PC-3 (cell line): ENCODE measurements at regions not wholly inside any gene's neighbourhood (a gene's known extent, or its start where the extent isn't known, plus 50 kb on each side); places are given as distances from the start of the nearest gene placed in this dataset.

Experiments used
- ATAC-seq: fragments of 200-7000 bp; cut with Tn5 transposase; 2 replicates; pipeline ENCODE4 v1.9.1; 2020; ENCODE audit warnings: mild to moderate bottlenecking, moderate library complexity
- BruUV-seq: library from RNA; stranded (reverse); fragments of 400-500 nt; replicated peaks from 2 replicates; lab custom pipeline; 2021; lab: Mats Ljungman, UMichigan
- CTCF ChIA-PET: fragments of 300-600 bp; sonication (Branson Sonifier 250); formaldehyde crosslinking; loops from one replicate; lab custom pipeline; 2022; ENCODE audit warnings: antibody characterized with exemption; lab: Charles Lee
- POLR2A ChIA-PET: fragments of 300-600 bp; sonication (Branson Sonifier 250); formaldehyde crosslinking; loops from one replicate; lab custom pipeline; 2022; ENCODE audit warnings: antibody characterized with exemption; ENCODE audit not compliant: unreplicated experiment; lab: Charles Lee
- DNase-seq: peaks from one replicate; pipeline ENCODE4 v3.0.0-alpha.2; 2015
- H2AFZ ChIP-seq: fragments of 300-600 bp; sonication (generic); 2 replicates; pipeline ENCODE4 v1.6.0; 2016; ENCODE audit warnings: antibody characterized with exemption, low read length
- H3F3A ChIP-seq: fragments of 300-600 bp; sonication (generic); one replicate; pipeline ENCODE4 v1.6.0; 2017; ENCODE audit warnings: antibody characterized with exemption, low read length, control low read depth, mild to moderate bottlenecking; ENCODE audit not compliant: unreplicated experiment
- H3K27ac ChIP-seq: fragments of 300-600 bp; sonication (generic); 2 replicates; pipeline ENCODE4 v1.5.1; 2016; ENCODE audit warnings: mild to moderate bottlenecking, low read length
- H3K27me3 ChIP-seq: fragments of 300-600 bp; sonication (generic); 2 replicates; pipeline ENCODE4 v1.6.1; 2016; ENCODE audit warnings: low read length, mixed read lengths
- H3K36me3 ChIP-seq: fragments of 300-600 bp; sonication (generic); 2 replicates; pipeline ENCODE4 v1.6.1; 2016; ENCODE audit warnings: low read depth, mixed run types, low read length, mixed read lengths
- H3K4me1 ChIP-seq: fragments of 300-600 bp; sonication (generic); 2 replicates; pipeline ENCODE4 v1.5.1; 2016; ENCODE audit warnings: low read length; ENCODE audit not compliant: insufficient read depth
- H3K4me2 ChIP-seq: fragments of 300-600 bp; sonication (generic); 2 replicates; pipeline ENCODE4 v1.6.0; 2016; ENCODE audit warnings: low read length
- H3K4me3 ChIP-seq: fragments of 300-600 bp; sonication (generic); 2 replicates; pipeline ENCODE4 v1.5.1; 2016; ENCODE audit warnings: mild to moderate bottlenecking, low read length, mixed read lengths
- H3K79me2 ChIP-seq: fragments of 300-600 bp; sonication (generic); 2 replicates; pipeline ENCODE4 v1.6.1; 2017; ENCODE audit warnings: low read length, mixed read lengths
- H3K9ac ChIP-seq: fragments of 300-600 bp; sonication (generic); 2 replicates; pipeline ENCODE4 v1.6.0; 2016; ENCODE audit warnings: mild to moderate bottlenecking, low read length
- H3K9me2 ChIP-seq: fragments of 300-600 bp; sonication (generic); replicated peaks from 2 replicates; pipeline ENCODE4 v1.6.1; 2016; ENCODE audit warnings: mixed run types, low read length, mixed read lengths
- H3K9me3 ChIP-seq: fragments of 300-600 bp; sonication (generic); 2 replicates; pipeline ENCODE4 v1.6.1; 2016; ENCODE audit warnings: low read length, mixed read lengths
- H4K20me1 ChIP-seq: fragments of 300-600 bp; sonication (generic); 2 replicates; pipeline ENCODE4 v1.6.1; 2016; ENCODE audit warnings: low read length, mixed read lengths
- EZH2 ChIP-seq: fragments of 300-600 bp; sonication (generic); IDR thresholded peaks from one replicate; pipeline ENCODE4 v1.6.1; 2017; ENCODE audit warnings: antibody characterized with exemption, mild to moderate bottlenecking, low read length; ENCODE audit not compliant: unreplicated experiment
- EZH2phosphoT487 ChIP-seq: fragments of 300-600 bp; sonication (generic); IDR thresholded peaks from 2 replicates; pipeline ENCODE4 v1.6.1; 2018; ENCODE audit warnings: mild to moderate bottlenecking, antibody characterized with exemption, low read length, borderline replicate concordance
- intact Hi-C: fragments of 100-400 bp; cut with micrococcal nuclease; formaldehyde crosslinking; loops from 2 replicates; pipeline ENCODE4 v1.9.0; 2023
- TF ChIP-seq, protein P1 (sequence below): fragments of 300-600 bp; sonication (generic); conservative IDR thresholded peaks from 2 replicates; pipeline ENCODE4 v1.5.1; 2017; ENCODE audit warnings: antibody characterized with exemption, low read depth, mild to moderate bottlenecking, low read length

DNA sequence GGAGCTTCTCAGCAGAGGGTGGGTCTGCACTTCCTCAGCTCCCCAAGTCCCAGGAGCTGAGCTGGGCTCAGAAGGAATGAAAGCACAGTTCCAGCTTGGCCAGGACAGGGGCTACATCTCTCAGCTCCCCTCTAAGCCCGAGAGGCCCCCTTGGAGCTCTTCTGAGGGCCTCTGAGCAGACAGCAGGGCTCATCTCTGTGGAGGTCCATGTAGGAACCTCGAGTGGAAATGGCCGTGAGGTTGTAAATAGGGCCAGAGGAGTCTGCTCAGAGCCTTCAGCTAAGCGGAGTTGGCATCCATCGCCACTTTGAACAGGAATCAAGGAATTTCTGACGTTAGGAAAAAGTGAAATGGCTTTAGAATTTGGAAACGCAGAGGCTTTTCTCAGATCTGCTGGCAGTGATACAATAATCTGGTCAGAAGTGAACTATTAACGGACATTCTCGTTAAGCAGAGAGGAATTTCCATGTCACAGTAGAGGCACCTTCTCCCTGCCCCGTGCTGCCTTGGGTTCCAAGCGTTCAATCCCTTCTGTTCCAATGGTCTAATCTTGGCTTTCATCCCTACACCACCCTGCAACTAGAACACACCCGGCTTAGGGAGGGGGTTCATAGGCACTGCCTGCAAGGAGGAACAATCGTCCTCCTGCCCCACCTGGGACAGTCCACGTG lies 213.9 kb downstream of the NDUFA10 start:
- H3K79me2 ChIP-seq, result no peaks in the 10 kb centered on the region
- no peak for ATAC-seq
- DNase-seq, result no peak
- no peaks in the 10 kb centered on the region for H3F3A ChIP-seq
- ChIA-PET CTCF (no interaction called here), POLR2A (no interaction called here)
- H3K9ac ChIP-seq, result no peak overlapping the region
- intact Hi-C loops, result no loop called here
- H3K4me1 ChIP-seq, result no peaks in the 10 kb centered on the region; the same call in 1 of the 2 replicates
- H3K27ac ChIP-seq, result no peak overlapping the region
- H3K9me3 ChIP-seq, result no peaks in the 10 kb centered on the region
- TF ChIP-seq EZH2, result no peak
- TF ChIP-seq, protein P1, sequence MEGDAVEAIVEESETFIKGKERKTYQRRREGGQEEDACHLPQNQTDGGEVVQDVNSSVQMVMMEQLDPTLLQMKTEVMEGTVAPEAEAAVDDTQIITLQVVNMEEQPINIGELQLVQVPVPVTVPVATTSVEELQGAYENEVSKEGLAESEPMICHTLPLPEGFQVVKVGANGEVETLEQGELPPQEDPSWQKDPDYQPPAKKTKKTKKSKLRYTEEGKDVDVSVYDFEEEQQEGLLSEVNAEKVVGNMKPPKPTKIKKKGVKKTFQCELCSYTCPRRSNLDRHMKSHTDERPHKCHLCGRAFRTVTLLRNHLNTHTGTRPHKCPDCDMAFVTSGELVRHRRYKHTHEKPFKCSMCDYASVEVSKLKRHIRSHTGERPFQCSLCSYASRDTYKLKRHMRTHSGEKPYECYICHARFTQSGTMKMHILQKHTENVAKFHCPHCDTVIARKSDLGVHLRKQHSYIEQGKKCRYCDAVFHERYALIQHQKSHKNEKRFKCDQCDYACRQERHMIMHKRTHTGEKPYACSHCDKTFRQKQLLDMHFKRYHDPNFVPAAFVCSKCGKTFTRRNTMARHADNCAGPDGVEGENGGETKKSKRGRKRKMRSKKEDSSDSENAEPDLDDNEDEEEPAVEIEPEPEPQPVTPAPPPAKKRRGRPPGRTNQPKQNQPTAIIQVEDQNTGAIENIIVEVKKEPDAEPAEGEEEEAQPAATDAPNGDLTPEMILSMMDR, result no peak
- TF ChIP-seq EZH2phosphoT487, result no peak
- no peak overlapping the region for H2AFZ ChIP-seq
- H3K4me2 ChIP-seq, result no peak overlapping the region
- no peaks in the 10 kb centered on the region for H4K20me1 ChIP-seq
- peaks cover 47% of the 10 kb centered on the region for H3K27me3 ChIP-seq
- no peak overlapping the region for H3K4me3 ChIP-seq
- H3K36me3 ChIP-seq, result no peaks in the 10 kb centered on the region
- no peaks in the 10 kb centered on the region for H3K9me2 ChIP-seq
- BruUV-seq, result no TSS peak

DNA sequence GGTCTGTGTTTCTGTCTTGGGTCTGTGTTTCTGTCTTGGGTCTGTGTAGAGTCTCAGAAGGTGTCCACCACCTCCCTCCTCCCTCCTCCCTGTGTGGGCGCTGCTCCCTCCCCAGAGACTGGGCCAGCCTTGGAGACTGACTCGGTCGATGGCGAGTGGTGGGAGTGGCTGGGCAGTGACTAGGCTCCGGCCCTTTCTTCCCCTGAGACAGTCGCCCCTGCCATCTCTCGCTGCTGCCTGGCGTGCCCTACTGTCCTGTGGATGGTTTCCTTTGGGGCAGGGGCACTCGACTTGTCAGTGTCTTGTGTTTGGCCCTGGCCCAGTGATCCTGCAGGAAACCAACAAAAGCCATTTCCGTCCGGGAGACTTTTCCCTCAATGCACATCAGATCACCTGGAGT lies 215.8 kb downstream of the NDUFA10 start:
- BruUV-seq, result no TSS peak
- Histone ChIP-seq H3K4me3 (no peak overlapping the region), H3K36me3 (no peaks in the 10 kb centered on the region), H3K4me1 (no peaks in the 10 kb centered on the region), H3K79me2 (no peaks in the 10 kb centered on the region), H3K9ac (no peak overlapping the region), H3F3A (no peaks in the 10 kb centered on the region), H3K9me2 (no peaks in the 10 kb centered on the region), H3K4me2 (no peak overlapping the region), H3K27me3 (peaks cover 60% of the 10 kb centered on the region), H3K27ac (no peak overlapping the region), H2AFZ (no peak overlapping the region), H3K9me3 (no peaks in the 10 kb centered on the region), H4K20me1 (no peaks in the 10 kb centered on the region)
- ChIA-PET CTCF (no interaction called here), POLR2A (no interaction called here)
- no peak for ATAC-seq
- DNase-seq, result no peak
- no peak for TF ChIP-seq EZH2
- TF ChIP-seq EZH2phosphoT487, result no peak
- TF ChIP-seq, protein P1, result no peak
- intact Hi-C loops, result no loop called here

DNA sequence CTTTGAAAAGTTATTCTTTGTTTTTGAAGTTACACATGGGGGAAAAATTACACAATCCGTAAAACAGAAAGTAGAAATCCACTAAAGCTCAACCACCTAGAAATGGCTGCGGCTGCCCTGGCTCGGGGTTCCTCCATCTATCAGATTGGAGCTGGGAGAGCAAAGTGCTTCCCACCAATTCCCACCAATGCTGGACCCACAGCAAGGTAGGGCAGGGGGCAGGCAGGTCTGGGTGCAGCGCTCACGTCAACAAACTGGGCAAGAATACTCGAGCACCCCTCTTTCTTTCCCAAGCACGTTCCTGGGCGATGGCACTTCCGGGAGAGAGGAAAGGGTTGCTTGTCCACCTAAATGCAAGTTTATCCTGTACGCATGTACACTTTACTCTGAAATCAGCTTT lies 217.6 kb downstream of the NDUFA10 start:
- Histone ChIP-seq H3K4me2 (no peak overlapping the region), H3F3A (no peaks in the 10 kb centered on the region), H3K4me3 (no peak overlapping the region), H2AFZ (no peak overlapping the region), H3K4me1 (no peaks in the 10 kb centered on the region), H4K20me1 (no peaks in the 10 kb centered on the region), H3K79me2 (no peaks in the 10 kb centered on the region), H3K27me3 (peaks cover 72% of the 10 kb centered on the region), H3K36me3 (no peaks in the 10 kb centered on the region), H3K9me2 (no peaks in the 10 kb centered on the region), H3K9ac (no peak overlapping the region), H3K9me3 (no peaks in the 10 kb centered on the region), H3K27ac (no peak overlapping the region)
- TF ChIP-seq, protein P1, result no peak
- TF ChIP-seq EZH2phosphoT487 (no peak), EZH2 (no peak)
- intact Hi-C loops, result no loop called here
- ATAC-seq (no peak), DNase-seq (no peak)
- BruUV-seq, result no TSS peak
- CTCF ChIA-PET, result no interaction called here
- POLR2A ChIA-PET, result no interaction called here
